Type B pancreatic cell (in vitro differentiated cells): ENCODE measurements at regions not wholly inside any gene's neighbourhood (a gene's known extent, or its start where the extent isn't known, plus 50 kb on each side); places are given as distances from the start of the nearest gene placed in this dataset.
"Not testable (repeated sequence)": the region's sequence is repeated elsewhere in the genome, so short reads cannot be mapped to it uniquely, and the experiment has no call there.

Experiments
- DNase-seq: peaks from one replicate; pipeline ENCODE4 v3.0.0; 2021; ENCODE audit warnings: mixed read lengths; ENCODE audit not compliant: unreplicated experiment; ENCODE audit errors: extremely low spot score
- H3K27ac Mint-ChIP-seq: 2 replicates; pipeline ENCODE4 v1.8.0; 2021; ENCODE audit warnings: mild to moderate bottlenecking, mixed read lengths
- H3K27me3 Mint-ChIP-seq: 2 replicates; pipeline ENCODE4 v1.8.0; 2021; ENCODE audit warnings: mixed read lengths
- H3K36me3 Mint-ChIP-seq: 2 replicates; pipeline ENCODE4 v1.8.0; 2021; ENCODE audit warnings: mixed read lengths
- H3K4me1 Mint-ChIP-seq: one replicate; pipeline ENCODE4 v1.8.0; 2021; ENCODE audit warnings: mixed read lengths; ENCODE audit not compliant: unreplicated experiment
- H3K4me3 Mint-ChIP-seq: 2 replicates; pipeline ENCODE4 v1.8.0; 2021; ENCODE audit warnings: mild to moderate bottlenecking, mixed read lengths
- H3K9me3 Mint-ChIP-seq: 2 replicates; pipeline ENCODE4 v1.8.0; 2021; ENCODE audit warnings: mixed read lengths
- TF ChIP-seq, protein P1 (sequence below): fragments of 200-600 bp; sonication (generic); conservative IDR thresholded peaks from 2 replicates; pipeline ENCODE4 v1.5.0; 2021; ENCODE audit warnings: antibody characterized with exemption, mild to moderate bottlenecking

- H3K9me3 Mint-ChIP-seq = no peaks in the 10 kb centered on the region
- H3K27ac Mint-ChIP-seq = no peak overlapping the region
- TF ChIP-seq, protein P1, sequence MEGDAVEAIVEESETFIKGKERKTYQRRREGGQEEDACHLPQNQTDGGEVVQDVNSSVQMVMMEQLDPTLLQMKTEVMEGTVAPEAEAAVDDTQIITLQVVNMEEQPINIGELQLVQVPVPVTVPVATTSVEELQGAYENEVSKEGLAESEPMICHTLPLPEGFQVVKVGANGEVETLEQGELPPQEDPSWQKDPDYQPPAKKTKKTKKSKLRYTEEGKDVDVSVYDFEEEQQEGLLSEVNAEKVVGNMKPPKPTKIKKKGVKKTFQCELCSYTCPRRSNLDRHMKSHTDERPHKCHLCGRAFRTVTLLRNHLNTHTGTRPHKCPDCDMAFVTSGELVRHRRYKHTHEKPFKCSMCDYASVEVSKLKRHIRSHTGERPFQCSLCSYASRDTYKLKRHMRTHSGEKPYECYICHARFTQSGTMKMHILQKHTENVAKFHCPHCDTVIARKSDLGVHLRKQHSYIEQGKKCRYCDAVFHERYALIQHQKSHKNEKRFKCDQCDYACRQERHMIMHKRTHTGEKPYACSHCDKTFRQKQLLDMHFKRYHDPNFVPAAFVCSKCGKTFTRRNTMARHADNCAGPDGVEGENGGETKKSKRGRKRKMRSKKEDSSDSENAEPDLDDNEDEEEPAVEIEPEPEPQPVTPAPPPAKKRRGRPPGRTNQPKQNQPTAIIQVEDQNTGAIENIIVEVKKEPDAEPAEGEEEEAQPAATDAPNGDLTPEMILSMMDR = no peak
- H3K36me3 Mint-ChIP-seq = no peaks in the 10 kb centered on the region
- no peaks in the 10 kb centered on the region for H3K4me1 Mint-ChIP-seq
- H3K4me3 Mint-ChIP-seq = no peak overlapping the region
- no peak for DNase-seq
- H3K27me3 Mint-ChIP-seq = peaks cover 19% of the 10 kb centered on the region
These were observed 167.1 kb downstream of the ZNF648 start for GRCh38 chr1:181894439-181894859.

GRCh38 chr1:181893937-181894336, 167.6 kb downstream of the ZNF648 start:
- TF ChIP-seq, protein P1 = no peak
- no peaks in the 10 kb centered on the region for H3K36me3 Mint-ChIP-seq
- no peaks in the 10 kb centered on the region for H3K9me3 Mint-ChIP-seq
- no peak overlapping the region for H3K4me3 Mint-ChIP-seq
- DNase-seq = no peak
- no peak overlapping the region for H3K27ac Mint-ChIP-seq
- no peaks in the 10 kb centered on the region for H3K4me1 Mint-ChIP-seq
- peaks cover 19% of the 10 kb centered on the region for H3K27me3 Mint-ChIP-seq

- not testable (repeated sequence) for DNase-seq, H3K27ac Mint-ChIP-seq, H3K4me3 Mint-ChIP-seq, H3K36me3 Mint-ChIP-seq, H3K9me3 Mint-ChIP-seq, H3K4me1 Mint-ChIP-seq
- peaks cover 14% of the 10 kb centered on the region for H3K27me3 Mint-ChIP-seq
These were observed 168.4 kb downstream of the ZNF648 start for GRCh38 chr1:181893150-181893549.

DNA sequence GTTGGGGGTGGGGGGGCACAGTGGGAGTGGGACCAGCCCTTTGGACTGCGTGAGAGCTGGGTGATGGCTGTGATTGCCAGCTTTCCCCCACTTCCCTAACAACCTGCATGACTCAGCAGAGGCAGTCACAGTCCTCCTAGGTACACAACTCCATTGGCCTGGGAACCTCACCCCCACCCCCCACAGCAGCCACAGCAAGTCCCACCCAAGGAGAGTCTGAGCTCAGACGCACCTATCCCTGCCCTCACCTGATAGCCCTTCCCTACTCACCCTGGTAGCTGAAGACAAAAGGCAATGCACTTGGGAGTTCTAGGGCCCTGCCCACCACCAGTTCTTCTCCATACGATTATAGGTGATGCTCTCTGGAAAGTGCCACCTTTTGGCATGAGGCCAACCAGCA, 188.9 kb downstream of the ZNF648 start:
- Mint-ChIP-seq H3K27ac (no peak overlapping the region), H3K27me3 (peaks cover 11% of the 10 kb centered on the region), H3K4me3 (no peak overlapping the region), H3K4me1 (no peaks in the 10 kb centered on the region), H3K36me3 (no peaks in the 10 kb centered on the region), H3K9me3 (peaks cover 15% of the 10 kb centered on the region)
- DNase-seq = no peak
- TF ChIP-seq, protein P1 = no peak

- Mint-ChIP-seq H3K9me3 (peaks cover 8% of the 10 kb centered on the region), H3K36me3 (no peaks in the 10 kb centered on the region), H3K4me3 (no peak overlapping the region), H3K27ac (no peak overlapping the region), H3K4me1 (no peaks in the 10 kb centered on the region), H3K27me3 (no peaks in the 10 kb centered on the region)
- DNase-seq = no peak
- TF ChIP-seq, protein P1 = no peak
These were observed 197.8 kb downstream of the ZNF648 start for GRCh38 chr1:181863736-181864135.

GRCh38 chr1:181863006-181863405, 198.5 kb downstream of the ZNF648 start:
- H3K27ac Mint-ChIP-seq = no peak overlapping the region
- no peaks in the 10 kb centered on the region for H3K36me3 Mint-ChIP-seq
- no peaks in the 10 kb centered on the region for H3K27me3 Mint-ChIP-seq
- H3K9me3 Mint-ChIP-seq = peaks cover 8% of the 10 kb centered on the region
- no peak for DNase-seq
- TF ChIP-seq, protein P1 = no peak
- H3K4me3 Mint-ChIP-seq = no peak overlapping the region
- H3K4me1 Mint-ChIP-seq = no peaks in the 10 kb centered on the region
